Stomach (tissue), 4 donors: ENCODE measurements at regions not wholly inside any gene's neighbourhood (a gene's known extent, or its start where the extent isn't known, plus 50 kb on each side); places are given as distances from the start of the nearest gene placed in this dataset.

Source experiments
- POLR2A ChIP-seq, 4 donors: fragments of 450-650 bp; IDR thresholded peaks; one replicate each; pipeline ENCODE4 v1.6.1; 2016; ENCODE audit warnings: antibody characterized with exemption in 4 of 4, control low read depth in 2 of 4, mild to moderate bottlenecking in 1 of 4, moderate library complexity in 1 of 4
- POLR2AphosphoS5 ChIP-seq, 3 donors: sonication (generic); formaldehyde crosslinking; IDR thresholded peaks; one replicate each; pipeline ENCODE4 v1.6.1; 2016; ENCODE audit warnings: antibody characterized with exemption in 3 of 3
- TF ChIP-seq, protein P1 (sequence below), 7 experiments: fragments of 450-650 bp in 4 of 7; fragments of 200-600 bp in 3 of 7; sonication (generic) in 3 of 7; IDR thresholded peaks; one replicate each; pipeline ENCODE4 v1.5.1; 2016 to 2019; ENCODE audit warnings: antibody characterized with exemption in 7 of 7, control low read depth in 2 of 7, mild to moderate bottlenecking in 1 of 7

DNA sequence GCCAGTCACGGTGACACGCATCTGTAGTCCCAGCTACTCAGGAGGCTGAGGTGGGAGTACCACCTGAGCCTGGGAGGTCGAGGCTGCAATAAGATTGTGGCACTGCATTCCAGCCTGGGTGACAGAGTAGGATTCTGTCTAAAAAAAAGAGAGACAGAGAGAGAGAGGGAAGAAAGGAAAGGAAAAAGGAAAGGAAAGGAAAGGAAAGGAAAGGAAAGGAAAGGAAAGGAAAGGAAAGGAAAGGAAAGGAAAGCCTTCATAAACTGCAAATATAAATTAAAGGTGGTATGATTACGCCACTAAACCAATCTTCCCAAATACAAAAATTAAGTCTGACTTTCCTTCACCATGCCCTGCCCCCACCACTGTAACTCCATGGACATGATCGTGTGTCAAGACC, 259.3 kb upstream of the GATB start:
- TF ChIP-seq, protein P1, sequence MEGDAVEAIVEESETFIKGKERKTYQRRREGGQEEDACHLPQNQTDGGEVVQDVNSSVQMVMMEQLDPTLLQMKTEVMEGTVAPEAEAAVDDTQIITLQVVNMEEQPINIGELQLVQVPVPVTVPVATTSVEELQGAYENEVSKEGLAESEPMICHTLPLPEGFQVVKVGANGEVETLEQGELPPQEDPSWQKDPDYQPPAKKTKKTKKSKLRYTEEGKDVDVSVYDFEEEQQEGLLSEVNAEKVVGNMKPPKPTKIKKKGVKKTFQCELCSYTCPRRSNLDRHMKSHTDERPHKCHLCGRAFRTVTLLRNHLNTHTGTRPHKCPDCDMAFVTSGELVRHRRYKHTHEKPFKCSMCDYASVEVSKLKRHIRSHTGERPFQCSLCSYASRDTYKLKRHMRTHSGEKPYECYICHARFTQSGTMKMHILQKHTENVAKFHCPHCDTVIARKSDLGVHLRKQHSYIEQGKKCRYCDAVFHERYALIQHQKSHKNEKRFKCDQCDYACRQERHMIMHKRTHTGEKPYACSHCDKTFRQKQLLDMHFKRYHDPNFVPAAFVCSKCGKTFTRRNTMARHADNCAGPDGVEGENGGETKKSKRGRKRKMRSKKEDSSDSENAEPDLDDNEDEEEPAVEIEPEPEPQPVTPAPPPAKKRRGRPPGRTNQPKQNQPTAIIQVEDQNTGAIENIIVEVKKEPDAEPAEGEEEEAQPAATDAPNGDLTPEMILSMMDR (IDR thresholded peaks at IDR 0.05) = no peak
- TF ChIP-seq POLR2A (IDR thresholded peaks at IDR 0.05) (no peak), POLR2AphosphoS5 (IDR thresholded peaks at IDR 0.05) (no peak)
